Activated CD4-positive, alpha-beta T cell treated with anti-CD3 and anti-CD28 coated beads, Interleukin-10, Interleukin-2, amounts not matched to agents 100 ng/mL and 50 ng/mL, durations not matched to agents 16 hours and 8 hours (primary cell): ENCODE measurements at regions not wholly inside any gene's neighbourhood (a gene's known extent, or its start where the extent isn't known, plus 50 kb on each side); places are given as distances from the start of the nearest gene placed in this dataset.

Experiments
- DNase-seq: peaks from one replicate; pipeline ENCODE4 v3.0.0-alpha.2; 2020

GRCh38 chr11:128187377-128187776 lies 400.0 kb downstream of the ETS1 start:
- no peak for DNase-seq

- DNase-seq, result no peak
Observed at GRCh38 chr11:128184981-128185380, 402.4 kb downstream of the ETS1 start.

- DNase-seq, result peak; percentile 35
Observed at GRCh38 chr11:128182844-128183243, 404.5 kb downstream of the ETS1 start.

DNA sequence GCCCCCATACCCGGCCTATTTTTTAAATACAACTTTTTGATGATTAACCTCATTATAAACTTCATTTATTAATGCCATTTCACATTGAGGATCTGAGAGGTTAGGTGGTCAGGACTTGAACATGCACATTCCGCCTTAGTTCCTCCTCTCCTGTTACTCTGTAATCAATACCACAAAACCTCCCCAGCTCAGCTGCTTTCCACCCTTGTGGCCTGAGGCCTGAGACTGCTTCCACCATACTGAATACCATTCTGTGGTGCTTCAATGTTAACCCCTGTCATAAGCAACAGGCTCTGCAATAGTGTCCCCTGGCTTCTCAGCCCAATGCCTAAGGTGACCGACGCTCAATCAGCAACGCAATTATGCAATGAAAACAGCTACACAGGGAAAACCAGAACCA lies 405.4 kb downstream of the ETS1 start:
- DNase-seq, result no peak

- no peak for DNase-seq
Observed at GRCh38 chr11:128181088-128181480, 406.3 kb downstream of the ETS1 start.

DNA sequence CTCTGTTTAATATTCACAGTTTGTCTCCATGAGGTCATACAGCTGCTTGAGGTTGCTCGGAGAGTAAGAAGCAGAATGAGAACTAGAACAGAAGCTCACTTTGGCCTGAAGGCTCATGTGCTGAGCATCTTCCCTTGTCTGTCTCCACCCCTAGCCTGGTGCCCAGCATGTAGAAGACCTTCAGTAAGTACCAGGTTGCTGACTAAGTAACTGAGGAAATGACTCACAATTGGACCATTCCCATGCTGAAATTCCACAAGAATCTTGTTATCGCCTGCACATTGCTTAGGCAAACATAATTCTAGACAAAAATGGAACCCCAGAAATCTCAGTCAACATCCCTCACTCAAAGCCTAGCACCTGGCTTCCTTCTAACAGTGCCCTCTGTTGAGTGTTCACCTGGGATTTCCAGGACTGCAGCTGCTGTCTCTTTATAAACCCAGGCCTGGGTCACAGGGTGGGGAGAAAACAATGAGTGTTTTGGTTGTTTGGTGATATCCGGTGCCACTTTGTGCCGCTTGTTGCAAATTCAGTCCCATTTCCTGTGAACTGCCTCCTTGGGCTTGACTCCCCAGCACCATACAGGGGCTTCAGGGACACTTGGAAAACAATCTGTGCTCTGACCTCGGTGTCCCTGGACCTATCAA lies 406.8 kb downstream of the ETS1 start:
- no peak for DNase-seq

GRCh38 chr11:128179512-128179911 lies 407.8 kb downstream of the ETS1 start:
- no peak for DNase-seq

GRCh38 chr11:128179039-128179438 lies 408.3 kb downstream of the ETS1 start:
- DNase-seq, result no peak

- DNase-seq, result peak; percentile 7
Observed at GRCh38 chr11:128174465-128175291, 412.7 kb downstream of the ETS1 start.

- peak; percentile 86 for DNase-seq
Observed at GRCh38 chr11:128172046-128172878, 415.1 kb downstream of the ETS1 start.

DNA sequence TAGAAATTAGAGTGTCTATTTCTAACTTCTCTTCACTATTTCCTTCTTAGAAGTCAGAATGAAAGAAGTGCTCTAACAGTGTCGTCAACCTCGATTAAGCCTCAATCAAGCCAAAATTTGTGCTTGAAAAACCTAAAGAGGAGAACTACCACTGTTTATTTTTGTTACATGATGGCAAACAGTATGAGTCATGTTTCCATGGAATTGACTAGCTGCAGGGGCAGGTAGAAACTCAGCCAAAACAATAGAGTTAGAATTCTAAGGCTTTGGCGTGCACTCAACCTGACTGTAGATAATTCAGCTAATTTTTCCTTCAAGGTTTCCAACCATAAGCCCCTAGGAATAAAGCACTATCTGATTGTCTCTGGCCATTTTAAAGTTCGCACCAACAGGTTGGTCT lies 415.9 kb downstream of the ETS1 start:
- DNase-seq, result no peak

DNA sequence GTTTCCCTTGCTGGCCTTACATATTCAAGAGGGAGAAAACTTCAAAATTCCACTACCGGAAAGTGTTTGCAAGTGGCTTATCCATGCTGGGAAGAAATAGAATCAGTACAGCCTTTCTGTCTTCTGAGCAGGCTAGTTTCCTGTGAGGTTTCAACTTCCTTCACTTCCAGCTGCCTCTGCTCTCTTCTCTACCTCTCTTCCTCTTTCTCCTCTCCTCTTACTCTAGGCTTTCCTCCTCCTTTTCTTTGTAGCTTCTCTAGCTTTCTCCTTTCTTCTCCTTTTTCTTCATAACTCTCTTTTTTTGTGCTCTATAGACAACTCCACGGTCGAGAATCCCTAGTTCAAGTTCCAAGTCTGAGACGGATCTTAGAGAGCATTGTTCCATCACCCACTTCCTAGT lies 421.8 kb downstream of the ETS1 start:
- DNase-seq, result no peak

GRCh38 chr11:128164080-128164741 lies 423.1 kb downstream of the ETS1 start:
- DNase-seq, result no peak

- DNase-seq, result no peak
Observed at GRCh38 chr11:128161994-128162393, 425.4 kb downstream of the ETS1 start.

DNA sequence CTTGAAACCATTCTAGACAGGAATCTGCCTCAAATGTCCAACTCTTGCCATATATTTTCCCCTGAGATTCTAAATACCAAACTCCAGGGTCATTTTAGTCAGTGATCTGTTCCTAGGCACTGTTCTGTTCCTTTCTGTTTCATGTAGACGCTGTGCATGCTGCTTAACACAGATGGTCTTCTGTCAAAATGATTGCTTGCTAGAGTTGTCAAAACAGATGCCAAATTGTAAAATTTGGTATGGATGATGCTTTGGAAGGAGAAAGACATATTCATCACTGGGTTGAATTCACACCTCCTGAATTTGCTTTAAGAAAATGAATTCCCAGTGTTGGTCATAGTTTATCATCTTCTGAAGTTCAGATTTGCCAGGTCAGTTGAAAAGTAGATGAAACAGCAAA lies 425.9 kb downstream of the ETS1 start:
- no peak for DNase-seq

DNA sequence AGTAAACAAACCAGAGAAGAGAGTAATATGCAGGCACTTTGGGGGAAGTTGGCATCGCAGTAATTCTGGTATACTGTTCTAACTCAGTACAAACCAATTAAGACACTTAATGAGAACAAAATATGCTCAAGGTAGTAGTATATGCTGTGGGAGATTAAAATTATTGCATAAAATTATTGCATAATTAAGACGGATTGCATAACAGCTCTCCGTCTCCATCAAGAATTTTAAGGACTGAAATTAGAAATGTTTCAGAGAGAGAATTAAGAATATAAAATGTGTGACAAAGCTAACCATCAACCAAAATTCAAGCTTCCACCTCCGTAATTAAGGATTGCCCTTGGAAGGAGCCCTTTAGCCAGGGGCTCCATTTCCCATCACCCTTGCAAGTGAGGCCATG lies 428.5 kb downstream of the ETS1 start:
- no peak for DNase-seq

DNA sequence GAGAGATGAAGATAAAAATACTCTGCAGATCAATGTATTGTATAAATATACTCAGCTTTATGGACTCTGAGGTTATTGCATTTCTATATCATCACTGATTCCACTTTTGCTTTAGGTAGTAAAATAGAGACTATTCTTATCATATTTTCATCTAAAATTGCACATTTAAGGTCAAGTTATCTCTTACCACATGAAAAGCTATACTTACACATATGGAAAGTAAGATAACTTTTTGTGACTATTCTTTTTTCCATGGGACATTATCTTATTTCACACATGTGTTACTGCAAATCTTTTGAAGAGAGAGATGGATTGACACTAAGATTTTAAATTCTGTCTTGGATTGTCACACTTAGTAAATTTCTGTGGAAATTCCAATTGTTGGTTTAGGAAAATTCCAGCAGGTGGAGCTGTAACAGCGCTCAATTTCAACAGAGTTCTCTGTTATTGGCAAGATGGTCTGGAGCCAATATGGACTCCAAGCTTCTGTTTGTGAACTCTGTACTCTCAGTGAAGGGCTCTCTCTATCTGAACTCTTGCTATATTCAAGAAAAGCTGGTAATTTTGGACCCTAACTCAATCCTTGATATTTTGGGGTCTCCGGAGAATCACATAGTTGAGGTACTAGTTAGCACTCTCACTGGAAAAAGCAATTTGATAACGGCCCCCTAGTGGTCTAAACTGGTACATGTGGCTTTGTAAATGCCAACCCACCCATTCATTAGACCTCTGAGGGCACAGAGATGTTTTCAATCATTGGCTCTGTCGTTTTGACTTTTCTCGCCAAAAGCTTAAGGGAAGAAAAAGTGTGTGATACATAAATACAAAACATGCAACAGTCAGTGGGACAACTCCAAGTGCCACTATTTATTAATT lies 429.7 kb downstream of the ETS1 start:
- peak; percentile 73 for DNase-seq

DNA sequence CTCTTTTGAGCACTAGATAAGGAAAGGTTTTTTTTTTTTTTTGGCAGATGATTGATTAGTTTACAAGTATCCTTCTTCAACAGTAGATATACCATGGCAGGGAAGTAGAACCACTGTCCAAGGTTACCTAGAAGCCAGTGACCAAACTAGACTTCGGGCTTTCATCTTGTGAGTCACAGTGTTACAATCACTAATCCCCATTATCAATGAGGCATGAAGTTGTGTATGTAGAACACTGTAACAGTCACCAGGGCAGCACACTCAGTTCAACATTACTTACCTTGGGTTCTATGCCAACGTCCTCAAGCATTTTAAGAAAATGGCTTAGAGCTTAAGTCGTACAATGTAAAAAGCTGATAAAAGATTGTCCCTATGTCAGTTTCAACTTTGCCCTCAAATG lies 430.9 kb downstream of the ETS1 start:
- DNase-seq, result no peak

- DNase-seq, result no peak
Observed at GRCh38 chr11:128155590-128155989, 431.8 kb downstream of the ETS1 start.

- no peak for DNase-seq
Observed at GRCh38 chr11:128153697-128154048, 433.7 kb downstream of the ETS1 start.

- no peak for DNase-seq
Observed at GRCh38 chr11:128152796-128153696, 434.3 kb downstream of the ETS1 start.
